Panc1 (cell line): ENCODE measurements at regions not wholly inside any gene's neighbourhood (a gene's known extent, or its start where the extent isn't known, plus 50 kb on each side); places are given as distances from the start of the nearest gene placed in this dataset.

Experiments
- CTCF ChIP-seq: fragments of 450-650 bp; IDR thresholded peaks from 2 replicates; pipeline ENCODE4 v1.5.1; 2017; ENCODE audit warnings: mild to moderate bottlenecking
- POLR2AphosphoS5 ChIP-seq: IDR thresholded peaks from 2 replicates; pipeline ENCODE4 v1.6.1; 2012; ENCODE audit warnings: mild to moderate bottlenecking, low read depth, low read length, moderate library complexity
- REST ChIP-seq, 2 experiments: IDR thresholded peaks; 2 replicates each; pipeline ENCODE4 v1.6.1; 2011 to 2012; ENCODE audit warnings: low read depth in 2 of 2, control low read depth in 1 of 2, low read length in 1 of 2, mild to moderate bottlenecking in 1 of 2, moderate library complexity in 1 of 2; ENCODE audit not compliant: insufficient read depth in 1 of 2
- SIN3A ChIP-seq: IDR thresholded peaks from 2 replicates; pipeline ENCODE4 v1.6.1; 2012; ENCODE audit warnings: low read depth, mild to moderate bottlenecking, low read length, moderate library complexity, borderline replicate concordance; ENCODE audit not compliant: insufficient read depth

GRCh38 chr16:10325783-10326543, 59.9 kb upstream of the ATF7IP2 start:
- TF ChIP-seq CTCF: no peak
- TF ChIP-seq POLR2AphosphoS5: no peak
- TF ChIP-seq REST (IDR thresholded peaks at IDR 0.05; ENCODE audit: insufficient read depth in 1 of 2, low read depth in 2 of 2, low read length in 1 of 2): no peak
- no peak for TF ChIP-seq SIN3A
